ENCODE measurements at regions not wholly inside any gene's neighbourhood (a gene's known extent, or its start where the extent isn't known, plus 50 kb on each side); places are given as distances from the start of the nearest gene placed in this dataset.

GRCh38 chr15:79184465-79184892 is 93.9 kb upstream of the RASGRF1 start:
- peak; percentile 50 for DNase-seq

DNA sequence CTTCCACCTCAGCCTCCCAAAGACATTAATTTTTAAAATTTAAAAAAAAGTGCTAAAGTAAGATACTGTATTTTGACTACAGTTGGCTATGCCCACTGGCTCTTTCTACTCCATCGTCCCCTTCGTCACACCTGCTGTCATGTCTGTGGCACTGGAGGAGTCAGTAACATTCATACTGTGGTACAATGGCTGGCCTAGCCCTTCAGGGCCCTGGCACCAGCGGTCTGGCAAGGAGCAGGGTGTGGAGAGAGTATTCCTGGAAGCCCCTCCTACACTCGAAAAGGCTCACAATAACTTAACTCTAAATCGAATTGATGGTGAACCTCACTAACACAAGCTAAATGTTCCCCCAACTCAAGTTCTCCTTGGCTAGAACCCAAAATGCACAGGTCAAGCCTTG is 89.7 kb upstream of the RASGRF1 start:
- no peak for DNase-seq

DNA sequence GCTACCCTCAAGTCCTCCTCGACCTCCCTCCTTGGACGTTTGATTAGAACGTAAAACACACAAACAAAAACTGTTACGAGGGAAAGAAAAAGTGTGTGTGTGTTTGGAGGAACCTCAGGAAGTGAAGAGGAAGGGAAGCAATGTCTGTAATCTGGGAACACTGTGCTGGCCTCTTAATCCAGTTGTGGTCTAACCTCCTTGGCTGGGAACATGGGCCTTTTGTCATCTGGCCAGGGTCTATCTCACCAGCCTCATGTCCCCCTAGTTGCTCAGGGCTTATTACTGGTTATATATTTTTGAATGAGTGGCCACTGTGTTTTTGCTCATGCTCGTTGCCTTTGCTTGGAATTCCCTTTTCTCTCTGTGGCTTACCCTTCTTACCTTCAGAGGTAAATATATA is 89.0 kb upstream of the RASGRF1 start:
- no peak for DNase-seq

DNA sequence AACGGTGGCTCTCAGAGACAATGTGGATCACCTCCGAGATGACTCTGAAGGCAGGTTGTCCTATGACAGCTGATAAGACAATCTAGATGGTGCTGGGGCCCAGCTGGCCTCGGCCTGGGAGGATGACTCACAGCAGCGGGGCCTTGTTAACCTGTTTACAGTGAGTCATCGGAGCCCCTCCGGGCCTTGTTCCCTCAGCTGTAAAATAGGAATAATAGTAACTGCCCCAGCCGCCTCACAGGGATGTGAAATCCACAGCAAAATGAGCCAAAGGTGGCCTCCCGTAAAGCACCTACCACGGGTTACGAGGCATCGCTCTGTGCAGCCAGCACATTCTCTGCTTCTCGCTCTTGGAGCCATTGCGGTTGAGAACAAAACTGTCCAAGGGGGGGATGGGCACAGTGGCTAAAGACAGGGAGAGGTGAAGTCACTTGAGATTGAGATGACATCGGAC is 88.6 kb upstream of the RASGRF1 start:
- peak; percentile 18 for DNase-seq

DNA sequence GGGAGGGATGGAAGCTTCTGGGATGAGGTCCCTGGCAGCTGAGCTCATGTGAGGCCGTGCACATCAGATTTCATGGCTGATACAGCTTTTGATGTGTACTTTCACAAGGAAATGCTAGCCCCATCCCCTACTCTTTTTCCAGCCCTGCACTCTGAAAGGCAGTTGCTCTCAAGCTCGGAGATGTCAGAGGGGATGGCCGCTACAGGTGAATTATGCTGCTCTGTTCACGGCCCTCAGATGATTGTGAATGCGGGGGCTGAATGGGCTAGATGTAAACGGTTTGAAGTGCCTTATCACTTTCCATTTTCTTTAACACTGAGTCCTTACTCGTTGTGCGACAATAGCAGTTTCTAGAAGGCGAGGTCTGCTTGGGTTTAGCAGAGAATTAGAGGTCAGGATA is 88.0 kb upstream of the RASGRF1 start:
- no peak for DNase-seq

- no peak for DNase-seq
These were observed 85.6 kb upstream of the RASGRF1 start for GRCh38 chr15:79176151-79176550.

GRCh38 chr15:79172801-79173460 is 82.4 kb upstream of the RASGRF1 start:
- no peak for DNase-seq

- no peak for DNase-seq
These were observed 81.5 kb upstream of the RASGRF1 start for GRCh38 chr15:79172032-79172481.

DNA sequence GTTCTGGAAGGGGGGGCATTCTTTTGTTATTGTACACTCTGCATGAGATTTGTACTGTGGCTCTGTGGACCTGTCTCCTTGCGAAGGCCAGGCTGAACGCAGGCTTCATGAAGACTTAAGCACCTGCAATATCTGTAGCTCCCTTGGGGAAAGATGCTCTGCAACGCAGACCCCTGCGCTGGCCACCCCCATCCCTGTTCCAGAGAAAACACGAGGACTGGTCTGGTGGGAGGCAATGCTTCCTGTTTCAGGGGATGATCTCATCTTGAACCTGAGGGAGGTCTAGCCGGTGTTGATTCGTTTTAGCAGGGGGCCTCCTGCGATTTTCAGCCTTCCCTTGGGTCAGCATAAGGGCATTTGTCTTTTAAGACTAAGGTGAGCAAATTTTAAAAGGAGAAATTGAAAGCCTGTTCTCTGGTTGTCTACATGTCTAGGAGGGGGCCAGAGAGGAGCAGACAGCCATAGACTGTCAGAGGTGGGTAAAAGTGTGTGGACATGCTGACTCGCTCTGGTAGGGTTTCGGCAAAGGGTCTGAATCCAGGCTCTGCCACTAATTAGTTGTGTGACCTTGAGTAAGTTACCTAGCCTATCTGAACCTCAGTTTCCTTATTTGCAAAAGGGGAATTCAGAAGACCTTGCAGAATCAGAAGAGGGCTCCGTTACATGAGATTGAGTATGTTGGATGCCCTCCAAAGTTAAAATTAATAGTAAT is 80.9 kb upstream of the RASGRF1 start:
- no peak for DNase-seq

DNA sequence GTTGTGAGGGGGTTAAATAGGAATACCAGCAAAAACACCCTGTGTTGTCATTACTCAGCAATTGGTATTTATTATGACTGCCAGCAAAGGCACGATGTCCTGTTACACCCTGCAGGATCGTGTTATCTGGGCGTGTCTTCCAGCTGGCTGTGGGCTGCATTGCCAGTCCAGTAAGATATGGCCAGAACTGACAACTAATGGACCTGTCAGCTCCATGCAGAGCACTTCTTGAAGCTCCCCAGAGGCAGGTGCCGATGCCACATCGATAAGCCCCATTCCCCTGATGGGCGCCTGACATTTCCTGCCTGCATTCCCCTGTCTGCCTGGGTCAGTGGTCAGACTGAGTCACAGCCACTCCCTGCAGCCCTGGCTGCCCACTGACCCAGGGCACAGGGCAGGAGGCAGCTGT is 79.7 kb upstream of the RASGRF1 start:
- no peak for DNase-seq

DNA sequence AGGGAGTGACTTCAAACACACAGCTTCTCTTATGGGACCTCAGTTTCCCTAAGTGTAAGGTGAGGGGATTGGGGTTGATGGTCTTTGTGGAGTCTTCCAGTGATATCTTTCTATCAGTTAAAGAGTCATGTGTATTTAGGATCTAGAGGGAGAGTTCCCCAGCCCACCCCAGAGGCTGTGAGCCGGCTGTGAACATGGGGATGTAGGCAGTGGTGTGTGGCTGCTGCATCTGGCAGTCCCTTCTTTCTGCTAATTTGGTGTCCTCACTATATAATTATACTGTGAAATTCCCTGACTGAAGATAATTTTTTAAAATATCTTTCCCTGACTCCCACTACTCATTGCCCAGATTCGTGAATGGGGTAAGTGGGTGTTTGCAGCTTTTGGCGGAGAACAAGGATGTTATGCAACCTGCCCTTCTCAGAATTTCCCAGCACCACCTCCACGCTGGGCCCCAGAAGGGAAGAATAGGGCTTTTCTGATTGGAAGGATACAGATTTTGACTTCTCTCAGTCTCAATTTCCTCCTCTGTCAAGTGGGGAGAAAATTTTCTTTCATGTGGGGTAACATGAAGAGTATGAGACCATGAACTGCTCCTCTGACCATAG is 79.0 kb upstream of the RASGRF1 start:
- DNase-seq = no peak

GRCh38 chr15:79168922-79169456 is 78.4 kb upstream of the RASGRF1 start:
- DNase-seq = no peak

GRCh38 chr15:79167776-79168175 is 77.2 kb upstream of the RASGRF1 start:
- no peak for DNase-seq

DNA sequence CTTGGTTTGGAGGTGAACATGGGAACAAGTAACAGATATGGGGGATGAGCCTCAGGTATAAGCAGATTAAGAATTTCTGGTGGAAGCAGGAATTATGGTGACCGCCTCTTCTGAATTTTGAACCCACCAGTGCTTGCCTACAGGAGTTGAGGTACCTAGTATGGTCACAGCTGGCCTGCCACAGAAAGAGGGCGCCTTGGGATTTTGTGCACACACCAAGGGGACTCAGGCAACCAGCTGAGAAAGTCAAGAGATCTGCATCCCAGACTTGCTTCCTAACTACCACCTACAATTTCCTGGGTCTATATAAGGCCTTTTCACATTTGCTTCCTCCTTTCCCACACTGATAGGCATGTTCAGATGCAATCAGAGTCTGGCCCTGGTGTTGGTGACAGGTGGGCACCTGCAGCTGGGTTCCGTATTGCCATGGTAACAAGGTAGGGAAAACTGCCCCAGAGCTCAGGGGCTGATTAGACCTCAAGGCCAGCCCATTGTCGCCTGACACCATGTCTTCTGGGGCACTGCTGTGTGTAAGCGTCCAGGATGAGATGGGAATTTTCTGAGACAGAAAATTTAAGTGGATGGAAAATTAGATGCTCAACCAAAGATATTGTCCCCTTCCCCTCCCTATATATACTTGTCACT is 75.9 kb upstream of the RASGRF1 start:
- DNase-seq = no peak

DNA sequence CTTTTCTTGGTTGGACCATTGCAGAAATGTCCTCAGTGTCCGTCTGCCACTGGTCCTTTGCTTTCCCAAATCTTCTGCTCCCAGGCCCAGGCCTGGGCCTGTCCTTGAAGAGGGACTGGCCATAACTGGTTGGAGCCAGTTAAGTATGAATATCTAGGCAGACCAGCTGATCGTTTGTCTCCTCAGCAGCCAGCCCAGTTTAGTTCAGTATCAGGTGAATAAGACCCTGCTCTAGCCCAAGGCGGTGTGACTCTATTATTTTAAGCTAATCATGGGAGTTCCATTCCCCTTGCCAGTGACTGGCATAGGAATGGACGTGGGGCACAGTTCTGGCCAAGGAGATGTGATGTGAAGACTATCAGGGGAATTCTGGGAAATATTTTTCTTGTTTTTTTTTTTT is 73.9 kb upstream of the RASGRF1 start:
- no peak for DNase-seq

- no peak for DNase-seq
These were observed 73.5 kb upstream of the RASGRF1 start for GRCh38 chr15:79164043-79164442.

DNA sequence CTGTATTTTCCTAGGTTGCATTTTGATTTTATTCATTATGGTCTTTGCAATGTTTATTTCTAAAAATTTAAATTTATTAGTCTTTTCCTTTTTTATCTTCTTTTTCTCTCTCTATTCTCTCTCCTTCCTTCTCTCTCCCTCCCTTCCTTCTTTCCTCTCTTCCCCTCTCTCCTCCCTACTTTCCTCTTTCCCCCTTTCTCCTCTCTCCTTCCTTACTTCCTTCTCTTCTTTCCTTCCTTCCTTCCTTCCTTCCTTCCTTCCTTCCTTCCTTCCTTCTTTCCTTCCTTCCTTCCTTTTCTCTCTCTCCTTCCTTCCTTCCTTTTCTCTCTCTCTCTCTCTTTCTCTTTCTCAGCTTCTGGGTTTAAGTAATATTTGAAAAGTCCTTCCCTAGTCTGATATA is 72.8 kb upstream of the RASGRF1 start:
- no peak for DNase-seq

GRCh38 chr15:79161837-79162508 is 71.4 kb upstream of the RASGRF1 start:
- DNase-seq = no peak

DNA sequence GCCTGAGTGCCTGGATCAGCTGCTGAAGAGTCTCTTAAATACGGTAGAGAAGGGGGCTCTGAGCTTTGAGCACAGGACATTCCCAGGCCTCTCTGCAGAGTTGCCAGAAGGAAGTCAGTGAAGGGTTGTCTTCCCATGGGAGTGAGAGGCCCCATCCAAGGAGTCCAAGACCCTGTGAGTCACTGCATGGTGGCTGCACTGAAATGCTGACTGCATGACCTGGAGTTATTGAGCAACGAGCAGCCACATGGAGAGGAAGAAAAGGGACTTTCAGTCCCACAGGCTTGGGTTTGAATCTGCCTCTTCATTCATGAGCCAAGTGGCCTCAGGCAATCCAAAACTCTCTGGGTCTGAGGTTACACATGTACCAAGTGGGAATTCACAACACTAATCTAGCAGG is 69.6 kb upstream of the RASGRF1 start:
- peak; percentile 48 for DNase-seq

DNA sequence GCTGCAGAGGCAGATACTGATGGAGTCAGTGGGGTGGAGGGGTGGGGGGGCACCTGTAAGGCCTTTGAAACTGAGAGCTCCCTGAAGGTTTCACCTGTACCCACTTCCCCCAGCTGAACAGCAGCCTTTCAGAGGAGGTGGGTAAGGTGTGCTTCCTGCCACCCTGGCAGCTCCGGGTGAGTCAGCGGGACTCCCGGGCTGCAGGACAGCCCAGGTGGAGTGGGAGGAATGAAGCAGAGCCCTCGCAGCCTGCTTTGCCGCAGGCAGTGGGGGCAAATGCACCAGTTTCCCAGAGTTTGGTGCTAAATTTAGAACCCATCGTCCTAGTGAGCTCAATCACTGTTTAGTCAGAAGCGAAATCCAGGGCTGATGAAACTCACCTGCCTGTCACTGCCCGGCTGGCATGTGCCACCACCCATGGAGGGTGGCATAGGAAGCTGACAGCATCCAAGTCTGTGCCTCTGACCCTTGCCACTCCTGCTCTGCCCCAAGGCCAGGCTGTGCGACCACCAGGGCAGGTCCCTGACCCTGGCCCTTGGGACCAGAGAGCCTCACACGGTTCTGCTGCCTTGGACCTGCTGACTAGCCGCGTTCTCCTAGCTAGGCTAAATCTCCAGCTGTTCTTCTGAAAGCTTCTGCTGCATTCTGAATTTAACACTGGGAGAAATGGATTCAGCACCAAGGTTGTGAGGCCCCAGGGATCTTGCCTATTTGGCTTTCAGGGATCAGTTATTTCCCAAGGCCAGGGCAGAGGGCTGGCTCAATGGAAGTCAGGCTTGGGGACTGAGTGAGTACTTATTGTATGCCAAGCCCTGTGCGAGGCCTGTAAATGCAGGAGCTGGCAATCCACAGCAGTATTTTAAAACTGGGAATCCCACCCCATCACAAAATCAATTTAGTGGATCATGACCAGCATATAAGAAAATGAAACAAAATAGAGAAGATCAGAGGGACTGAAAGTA is 67.3 kb upstream of the RASGRF1 start:
- DNase-seq = no peak

GRCh38 chr15:79156704-79157375 is 66.3 kb upstream of the RASGRF1 start:
- no peak for DNase-seq

All from fibroblast of skin of right quadriceps (primary cell).